ENCODE measurements at regions not wholly inside any gene's neighbourhood (a gene's known extent, or its start where the extent isn't known, plus 50 kb on each side); places are given as distances from the start of the nearest gene placed in this dataset.

GRCh38 chr3:177516158-177517011 lies 319.1 kb upstream of the TBL1XR1 start (continued):
- TF ChIP-seq ATF2 (CRISPR knock-in tag; IDR thresholded peaks at IDR 0.05) (no peak; the same call in 1 of the 2 replicates), TOE1 (CRISPR knock-in tag; IDR thresholded peaks at IDR 0.05) (no peak), MBD4 (IDR thresholded peaks at IDR 0.05; ENCODE audit: borderline replicate concordance, low read length) (no peak), ZNF451 (CRISPR knock-in tag; IDR thresholded peaks at IDR 0.05) (no peak), ZFP36L2 (CRISPR knock-in tag; IDR thresholded peaks at IDR 0.05) (no peak), ZKSCAN1 (IDR thresholded peaks at IDR 0.05; ENCODE audit: low read length) (no peak), ZNF720 (CRISPR knock-in tag; IDR thresholded peaks at IDR 0.05) (no peak), NFYC (CRISPR knock-in tag; IDR thresholded peaks at IDR 0.05) (no peak), TAF15 (IDR thresholded peaks at IDR 0.05; ENCODE audit: low read depth, low read length, poor library complexity, severe bottlenecking) (no peak), IRX3 (CRISPR knock-in tag; IDR thresholded peaks at IDR 0.05; ENCODE audit: borderline replicate concordance, low read depth) (no peak), ZNF225 (CRISPR knock-in tag; IDR thresholded peaks at IDR 0.05) (no peak), RAD21 (CRISPR knock-in tag; IDR thresholded peaks at IDR 0.05) (no peak), MAFK (conservative IDR thresholded peaks at IDR 0.05 in 1 of 2, IDR thresholded peaks at IDR 0.05 in 1 of 2; ENCODE audit: low read length in 2 of 2) (no peak), ZIK1 (CRISPR knock-in tag; IDR thresholded peaks at IDR 0.05; ENCODE audit: borderline replicate concordance, low read depth) (no peak), ZNF766 (CRISPR knock-in tag; IDR thresholded peaks at IDR 0.05; ENCODE audit: borderline replicate concordance) (peak; percentile 77; the same call in 1 of the 2 replicates), SMC3 (IDR thresholded peaks at IDR 0.05; ENCODE audit: low read length) (no peak), ZFP90 (CRISPR knock-in tag; IDR thresholded peaks at IDR 0.05; ENCODE audit: borderline replicate concordance) (peak; percentile 72; the same call in 1 of the 2 replicates), JUND (CRISPR knock-in tag; IDR thresholded peaks at IDR 0.05) (no peak), MAF1 (CRISPR knock-in tag; IDR thresholded peaks at IDR 0.05; ENCODE audit: borderline replicate concordance) (no peak)
- TF ChIP-seq, protein P1, sequence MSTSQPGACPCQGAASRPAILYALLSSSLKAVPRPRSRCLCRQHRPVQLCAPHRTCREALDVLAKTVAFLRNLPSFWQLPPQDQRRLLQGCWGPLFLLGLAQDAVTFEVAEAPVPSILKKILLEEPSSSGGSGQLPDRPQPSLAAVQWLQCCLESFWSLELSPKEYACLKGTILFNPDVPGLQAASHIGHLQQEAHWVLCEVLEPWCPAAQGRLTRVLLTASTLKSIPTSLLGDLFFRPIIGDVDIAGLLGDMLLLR (CRISPR knock-in tag; IDR thresholded peaks at IDR 0.05) = no peak
- TF ChIP-seq, protein P2, sequence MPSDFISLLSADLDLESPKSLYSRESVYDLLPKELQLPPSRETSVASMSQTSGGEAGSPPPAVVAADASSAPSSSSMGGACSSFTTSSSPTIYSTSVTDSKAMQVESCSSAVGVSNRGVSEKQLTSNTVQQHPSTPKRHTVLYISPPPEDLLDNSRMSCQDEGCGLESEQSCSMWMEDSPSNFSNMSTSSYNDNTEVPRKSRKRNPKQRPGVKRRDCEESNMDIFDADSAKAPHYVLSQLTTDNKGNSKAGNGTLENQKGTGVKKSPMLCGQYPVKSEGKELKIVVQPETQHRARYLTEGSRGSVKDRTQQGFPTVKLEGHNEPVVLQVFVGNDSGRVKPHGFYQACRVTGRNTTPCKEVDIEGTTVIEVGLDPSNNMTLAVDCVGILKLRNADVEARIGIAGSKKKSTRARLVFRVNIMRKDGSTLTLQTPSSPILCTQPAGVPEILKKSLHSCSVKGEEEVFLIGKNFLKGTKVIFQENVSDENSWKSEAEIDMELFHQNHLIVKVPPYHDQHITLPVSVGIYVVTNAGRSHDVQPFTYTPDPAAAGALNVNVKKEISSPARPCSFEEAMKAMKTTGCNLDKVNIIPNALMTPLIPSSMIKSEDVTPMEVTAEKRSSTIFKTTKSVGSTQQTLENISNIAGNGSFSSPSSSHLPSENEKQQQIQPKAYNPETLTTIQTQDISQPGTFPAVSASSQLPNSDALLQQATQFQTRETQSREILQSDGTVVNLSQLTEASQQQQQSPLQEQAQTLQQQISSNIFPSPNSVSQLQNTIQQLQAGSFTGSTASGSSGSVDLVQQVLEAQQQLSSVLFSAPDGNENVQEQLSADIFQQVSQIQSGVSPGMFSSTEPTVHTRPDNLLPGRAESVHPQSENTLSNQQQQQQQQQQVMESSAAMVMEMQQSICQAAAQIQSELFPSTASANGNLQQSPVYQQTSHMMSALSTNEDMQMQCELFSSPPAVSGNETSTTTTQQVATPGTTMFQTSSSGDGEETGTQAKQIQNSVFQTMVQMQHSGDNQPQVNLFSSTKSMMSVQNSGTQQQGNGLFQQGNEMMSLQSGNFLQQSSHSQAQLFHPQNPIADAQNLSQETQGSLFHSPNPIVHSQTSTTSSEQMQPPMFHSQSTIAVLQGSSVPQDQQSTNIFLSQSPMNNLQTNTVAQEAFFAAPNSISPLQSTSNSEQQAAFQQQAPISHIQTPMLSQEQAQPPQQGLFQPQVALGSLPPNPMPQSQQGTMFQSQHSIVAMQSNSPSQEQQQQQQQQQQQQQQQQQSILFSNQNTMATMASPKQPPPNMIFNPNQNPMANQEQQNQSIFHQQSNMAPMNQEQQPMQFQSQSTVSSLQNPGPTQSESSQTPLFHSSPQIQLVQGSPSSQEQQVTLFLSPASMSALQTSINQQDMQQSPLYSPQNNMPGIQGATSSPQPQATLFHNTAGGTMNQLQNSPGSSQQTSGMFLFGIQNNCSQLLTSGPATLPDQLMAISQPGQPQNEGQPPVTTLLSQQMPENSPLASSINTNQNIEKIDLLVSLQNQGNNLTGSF (CRISPR knock-in tag; IDR thresholded peaks at IDR 0.05) = no peak
